ENCODE measurements at regions not wholly inside any gene's neighbourhood (a gene's known extent, or its start where the extent isn't known, plus 50 kb on each side); places are given as distances from the start of the nearest gene placed in this dataset.
A peak's percentile ranks its signal among the peaks of the same experiment; 100 is the strongest.

DNA sequence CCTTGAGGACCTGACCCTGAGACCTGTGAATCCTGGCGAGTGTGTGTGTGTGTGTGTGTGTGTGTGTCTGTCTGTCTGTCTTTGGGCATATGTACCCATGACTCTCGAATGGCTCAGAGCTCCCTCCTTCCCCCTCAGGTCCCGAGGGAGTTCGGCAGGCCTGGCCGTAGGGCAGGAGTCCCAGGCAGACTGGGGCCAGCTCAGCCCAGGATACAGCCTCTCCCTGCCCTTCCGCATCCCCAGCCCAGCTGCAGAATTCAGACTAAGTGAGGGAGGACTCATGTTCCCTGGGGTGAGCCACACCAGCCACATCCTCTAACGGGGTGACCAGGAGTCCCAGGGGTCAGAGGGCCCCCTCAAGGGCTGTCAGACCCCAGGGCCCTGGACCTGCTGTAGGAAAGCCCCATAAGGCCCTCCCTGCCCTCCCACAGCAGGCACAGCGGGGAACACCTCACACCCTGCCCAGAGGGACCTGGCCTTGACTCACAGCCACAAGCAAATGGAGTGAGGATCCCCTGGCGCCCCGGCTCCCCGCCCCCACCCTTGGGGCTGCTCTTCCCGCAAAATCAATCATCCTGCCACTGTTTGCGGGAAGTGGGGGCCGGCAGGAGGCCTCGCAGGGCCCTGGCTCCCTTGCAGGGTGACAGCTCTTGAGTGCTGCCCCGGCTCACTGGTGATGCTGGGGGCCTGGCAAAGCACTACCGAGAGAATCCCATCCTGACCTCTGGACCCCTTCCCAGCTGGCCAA, 101.7 kb upstream of the CASZ1 start:
- DNase-seq (ENCODE audit: low spot score) = peak; percentile 66

DNA sequence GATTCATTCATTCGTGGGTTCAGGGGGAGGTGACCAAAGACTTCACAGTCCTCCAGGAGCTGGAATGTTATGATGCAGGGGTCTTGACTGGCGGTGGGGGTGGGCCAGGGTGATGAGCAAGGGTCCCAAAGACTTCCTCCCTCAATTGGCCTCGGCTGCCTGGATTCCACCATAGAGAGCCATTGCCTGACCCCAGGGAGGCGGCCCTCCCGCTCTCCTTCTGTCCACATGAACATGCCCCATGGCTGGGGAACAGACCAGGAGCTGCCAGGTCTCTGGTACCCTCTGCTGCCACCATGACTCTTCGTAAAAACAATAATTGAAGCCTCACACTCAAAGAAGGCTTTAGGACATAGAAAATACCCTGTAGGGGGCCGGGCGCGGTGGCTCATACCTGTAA, 102.5 kb upstream of the CASZ1 start:
- DNase-seq (ENCODE audit: low spot score) = no peak

DNA sequence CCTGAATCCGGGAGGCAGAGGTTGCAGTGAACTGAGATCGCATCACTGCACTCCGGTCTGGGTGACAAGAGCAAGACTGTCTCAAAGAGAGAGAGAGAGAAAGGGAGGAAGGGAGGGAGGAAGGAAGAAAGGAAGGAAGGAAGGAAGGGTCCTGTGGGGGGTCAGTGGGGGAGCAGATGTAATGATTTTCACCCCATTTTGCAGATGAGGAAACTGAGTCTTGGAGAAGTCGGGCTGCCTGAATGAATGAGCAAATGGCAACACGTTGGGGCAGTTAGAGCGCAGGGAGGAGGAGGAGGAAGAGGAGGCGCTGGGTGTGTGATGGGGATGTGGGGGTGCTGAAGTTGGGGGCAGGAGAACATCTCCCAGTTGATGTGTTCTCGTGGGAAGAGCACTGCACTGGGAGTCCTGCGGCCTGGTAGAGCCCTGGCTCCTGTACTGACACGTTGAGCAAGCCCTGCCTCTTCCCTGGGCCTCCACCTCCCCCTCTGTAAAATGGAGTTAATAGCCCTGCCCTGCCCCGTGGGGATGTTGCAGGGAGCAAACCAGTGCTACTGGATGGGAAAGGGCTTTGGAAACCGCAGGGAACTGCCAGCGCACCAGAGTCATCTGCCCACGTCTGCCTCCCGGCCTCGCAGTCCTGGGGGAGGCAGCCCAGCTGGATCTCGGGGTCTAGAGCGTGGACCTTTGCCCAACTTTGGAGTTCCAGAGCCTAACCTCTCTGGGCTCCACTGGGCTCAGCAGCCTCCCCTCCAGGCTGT, 103.2 kb upstream of the CASZ1 start:
- no peak for DNase-seq (ENCODE audit: low spot score)

DNA sequence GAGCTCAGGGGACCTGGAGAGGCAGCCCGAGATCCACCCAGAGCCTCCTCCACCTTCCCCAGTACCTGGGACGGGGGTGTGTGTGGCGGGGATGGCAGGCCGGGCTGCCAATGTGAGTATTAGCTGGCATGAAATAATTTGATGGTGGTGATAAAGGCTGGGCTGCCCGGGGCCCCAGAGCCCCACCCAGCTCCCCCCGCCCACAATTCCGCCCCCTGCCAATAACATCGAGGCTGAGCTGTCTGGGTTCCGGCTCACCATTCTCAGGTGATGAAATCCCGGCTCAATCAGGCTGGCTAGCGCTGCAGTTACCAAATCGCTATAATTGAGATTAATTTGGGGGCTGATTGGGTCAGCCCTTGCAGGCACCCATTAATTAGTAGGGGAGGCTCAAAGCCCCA, 103.8 kb upstream of the CASZ1 start:
- DNase-seq (ENCODE audit: low spot score) = no peak

DNA sequence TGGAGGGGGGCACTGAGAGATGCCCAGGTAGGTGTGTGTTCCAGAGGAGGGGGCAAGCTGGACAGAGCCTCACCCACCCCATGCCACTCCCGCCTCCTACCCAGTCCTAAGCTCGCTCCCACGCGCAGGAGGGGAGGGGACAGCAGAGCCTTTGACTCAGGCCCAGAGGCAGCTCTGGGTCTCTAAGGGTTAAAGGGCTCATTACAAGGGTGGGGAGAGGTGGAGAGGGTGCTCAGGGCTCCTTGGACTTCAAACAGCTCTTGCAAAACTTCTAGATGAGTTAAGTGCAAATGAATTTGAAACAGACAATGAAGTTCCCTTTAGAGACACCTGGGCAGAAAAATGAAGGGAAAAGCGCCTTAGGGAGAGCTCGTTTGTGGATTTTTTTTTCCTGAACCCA, 104.2 kb upstream of the CASZ1 start:
- no peak for DNase-seq (ENCODE audit: low spot score)

DNA sequence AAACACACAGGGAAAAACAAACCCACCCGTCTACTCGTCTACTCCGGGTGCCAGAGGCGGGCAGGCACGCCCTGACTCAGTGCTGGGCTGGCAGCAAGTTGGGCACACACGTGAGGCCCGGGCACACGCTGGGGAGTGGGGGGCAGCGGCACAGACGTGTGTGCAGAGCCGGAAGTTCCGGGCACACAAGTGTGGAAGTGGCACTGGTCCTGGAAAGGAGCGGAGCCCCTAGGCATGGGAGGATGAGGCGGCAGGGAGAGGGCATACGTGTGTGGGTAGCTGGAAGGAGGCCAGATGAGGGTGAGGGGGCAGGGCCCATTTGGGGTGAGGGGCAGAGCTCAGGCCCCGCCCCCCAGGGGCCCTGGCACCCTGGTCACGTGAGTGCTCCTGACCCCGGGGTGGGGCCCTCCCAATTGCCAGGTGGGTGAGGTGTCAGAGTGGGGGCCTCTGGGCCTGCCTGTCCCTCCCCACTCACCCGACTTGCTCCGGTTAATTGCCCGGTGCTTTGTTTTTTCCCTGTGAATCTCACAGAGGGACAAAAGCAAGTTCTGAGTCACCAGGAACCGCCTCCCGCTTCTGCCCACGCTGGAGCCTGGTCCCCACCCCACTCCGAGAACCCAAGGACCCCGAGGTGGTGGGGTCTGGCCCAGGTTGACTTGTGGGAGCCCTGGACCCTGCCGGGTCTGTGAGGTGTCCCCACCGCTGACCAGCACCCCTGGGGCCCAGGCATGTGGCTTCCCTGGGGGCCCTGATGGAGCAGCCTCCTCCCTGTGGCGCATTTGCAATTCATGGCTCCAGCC, 104.8 kb upstream of the CASZ1 start:
- no peak for DNase-seq (ENCODE audit: low spot score)

DNA sequence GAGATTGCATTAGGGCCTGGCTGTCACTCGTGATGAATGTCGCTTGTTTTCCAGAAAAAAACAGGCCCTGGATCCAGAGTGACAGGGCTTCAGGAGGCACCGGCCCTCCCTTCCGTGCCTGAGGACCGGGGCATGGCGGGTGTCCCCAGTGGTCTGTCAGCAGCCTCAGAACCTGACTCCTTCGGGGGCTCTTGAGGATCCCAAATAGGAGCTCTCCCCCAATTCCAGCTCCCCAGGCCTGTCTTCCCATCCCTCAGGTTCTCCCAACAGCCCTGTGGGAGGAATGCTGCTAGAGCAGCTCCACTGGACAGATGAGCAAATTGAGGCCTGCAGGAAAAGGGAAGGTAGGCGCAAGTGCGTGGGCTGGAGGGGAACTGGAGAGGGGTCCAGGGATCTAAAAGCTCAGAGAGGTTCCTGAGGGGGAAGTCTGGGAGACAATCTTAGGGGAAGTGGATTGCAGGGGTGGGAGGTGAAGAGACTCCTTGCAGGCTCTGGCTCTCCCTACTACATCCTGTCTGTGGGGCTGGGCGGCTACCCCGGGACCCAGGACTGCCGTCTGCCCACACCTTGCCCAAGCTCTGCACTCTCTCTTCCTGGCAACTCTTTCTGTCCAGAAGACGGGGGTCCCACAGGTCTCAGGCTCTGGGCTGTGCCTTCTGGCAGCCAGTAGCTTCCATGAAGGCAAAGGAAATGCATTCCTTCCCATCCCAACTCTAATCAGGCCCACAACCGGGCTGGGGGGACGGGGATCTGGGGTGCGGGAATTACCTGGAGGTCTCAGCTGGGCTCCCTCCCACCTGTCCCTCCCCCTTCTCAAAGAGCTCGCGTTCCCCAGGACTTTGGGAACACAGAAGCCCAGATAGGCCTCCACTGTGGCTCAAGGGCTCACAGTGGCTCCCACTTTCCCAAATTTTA, 105.7 kb upstream of the CASZ1 start:
- DNase-seq (ENCODE audit: low spot score) = no peak

DNA sequence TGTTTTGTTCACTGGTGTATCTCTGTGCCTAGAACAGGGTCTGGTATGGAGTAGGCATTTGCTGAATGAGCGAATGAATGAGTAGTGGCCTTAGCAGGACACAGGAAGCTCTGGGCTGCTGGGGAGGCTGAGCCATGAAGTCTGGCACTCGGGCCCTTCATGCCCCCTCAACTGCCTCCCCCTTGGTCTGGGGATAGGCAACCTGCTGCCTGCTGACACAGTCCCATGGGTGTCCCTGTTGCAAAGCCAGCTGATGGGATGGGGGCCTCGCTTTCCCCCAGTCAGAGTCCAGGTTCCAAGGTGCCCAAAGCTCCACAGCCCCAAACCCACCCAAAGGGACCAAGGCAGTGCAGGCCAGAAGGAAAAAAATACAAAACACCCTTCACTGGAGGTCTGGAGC, 107.0 kb upstream of the CASZ1 start:
- no peak for DNase-seq (ENCODE audit: low spot score)

DNA sequence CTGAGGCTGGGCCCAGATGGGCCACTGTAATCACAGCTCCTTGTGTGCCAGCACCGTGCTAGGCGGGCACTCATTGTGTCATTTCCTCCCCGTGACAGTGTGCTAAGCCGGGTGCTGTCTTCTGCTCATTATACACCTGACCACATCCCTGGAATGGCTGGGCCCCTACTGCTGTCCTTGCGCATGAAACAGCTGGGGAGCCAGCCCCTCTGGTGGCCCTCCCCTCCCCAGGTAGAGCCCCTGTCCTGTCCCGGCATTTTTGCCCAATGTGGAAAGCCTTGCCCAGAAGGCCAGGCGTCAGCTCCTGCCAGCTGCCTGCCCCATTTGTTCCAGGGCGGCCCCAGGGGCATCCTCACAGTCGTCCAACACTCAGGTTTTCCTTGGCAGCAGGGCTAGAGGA, 107.4 kb upstream of the CASZ1 start:
- no peak for DNase-seq (ENCODE audit: low spot score)

DNA sequence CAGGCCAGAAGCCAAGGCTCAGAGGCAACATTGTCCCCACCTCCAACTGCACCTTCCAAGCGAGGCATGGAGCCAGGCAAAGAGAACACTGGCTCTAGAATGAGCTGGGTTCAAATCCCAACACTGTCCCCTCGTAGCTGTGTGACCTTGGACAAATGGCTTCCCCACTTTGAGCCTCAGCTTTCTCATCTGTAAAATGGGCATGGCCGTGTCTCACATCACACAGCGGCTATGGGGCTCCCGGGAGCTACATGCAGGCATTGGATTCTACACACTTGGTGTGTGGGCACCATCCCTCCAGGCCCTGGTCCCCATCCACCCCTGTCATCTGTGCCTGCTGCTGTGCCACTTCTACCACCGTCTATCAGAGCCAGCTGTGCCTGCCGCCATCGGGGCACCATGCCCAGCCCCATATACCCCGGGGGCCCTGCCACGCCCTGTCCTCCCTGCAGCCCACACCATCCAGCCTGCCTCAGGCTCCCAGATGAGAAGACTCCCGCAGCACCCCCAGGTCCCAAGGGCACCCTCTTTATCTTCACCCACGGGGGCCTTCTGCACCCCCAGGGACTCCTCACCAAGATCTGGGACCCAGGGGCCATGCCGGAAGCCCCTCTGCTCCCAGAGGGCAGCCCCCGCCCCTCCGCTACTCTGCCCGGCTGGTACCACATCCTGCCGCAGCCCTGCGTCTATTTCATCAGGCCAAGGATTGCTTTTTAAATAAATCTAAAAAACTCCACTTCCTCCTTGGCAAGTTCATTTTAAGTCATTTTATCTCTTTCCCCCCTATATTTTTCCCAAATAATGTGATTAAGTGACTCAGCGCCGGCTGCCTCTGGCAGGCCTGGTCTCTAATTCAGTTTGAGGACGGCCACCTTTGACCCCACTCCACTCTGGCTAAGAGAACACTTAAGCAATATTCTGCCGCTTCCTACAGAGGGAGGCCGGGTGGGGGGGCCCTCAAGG, 107.8 kb upstream of the TARDBP start:
- no peak for DNase-seq (ENCODE audit: low spot score)

DNA sequence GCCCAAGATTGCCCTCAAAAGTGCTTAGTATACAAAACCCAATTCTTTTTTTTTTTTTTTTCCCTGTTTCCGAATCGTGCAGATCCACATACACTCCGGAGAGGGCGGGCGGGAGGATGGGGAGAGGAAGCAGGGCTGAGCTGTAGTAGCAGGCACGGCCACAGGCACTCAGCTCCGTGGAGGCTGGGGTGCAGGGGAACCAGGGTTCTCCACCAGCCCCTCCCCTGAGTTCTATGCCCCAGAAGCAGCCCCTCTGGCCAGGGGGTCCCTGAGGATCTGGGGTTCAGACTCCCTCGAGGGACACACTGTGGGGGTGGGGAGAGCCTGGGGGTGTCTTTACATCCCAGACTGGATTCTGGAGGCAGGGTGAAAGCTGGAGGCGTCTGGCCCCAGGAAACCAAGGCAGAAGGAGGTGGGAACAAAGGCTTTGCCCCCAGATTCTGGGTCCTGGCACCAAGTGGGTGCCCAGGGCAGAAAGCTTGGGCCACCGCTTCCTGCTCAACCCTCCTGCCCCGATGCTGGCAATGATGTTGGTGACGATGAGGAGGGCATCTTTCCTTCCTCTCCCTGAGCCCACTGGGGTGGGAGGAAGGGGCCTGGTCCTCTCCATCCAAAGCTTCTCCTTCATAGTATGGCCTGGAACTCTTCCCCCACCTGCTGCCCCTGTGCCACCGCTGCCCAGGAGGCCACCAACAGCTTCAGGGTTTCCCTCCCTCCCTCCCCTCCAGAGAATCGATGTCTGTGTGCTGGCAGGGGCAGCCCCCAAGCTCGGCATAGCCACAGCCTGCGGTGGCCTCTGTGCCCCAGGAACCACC, 106.4 kb upstream of the TARDBP start:
- no peak for DNase-seq (ENCODE audit: low spot score)

DNA sequence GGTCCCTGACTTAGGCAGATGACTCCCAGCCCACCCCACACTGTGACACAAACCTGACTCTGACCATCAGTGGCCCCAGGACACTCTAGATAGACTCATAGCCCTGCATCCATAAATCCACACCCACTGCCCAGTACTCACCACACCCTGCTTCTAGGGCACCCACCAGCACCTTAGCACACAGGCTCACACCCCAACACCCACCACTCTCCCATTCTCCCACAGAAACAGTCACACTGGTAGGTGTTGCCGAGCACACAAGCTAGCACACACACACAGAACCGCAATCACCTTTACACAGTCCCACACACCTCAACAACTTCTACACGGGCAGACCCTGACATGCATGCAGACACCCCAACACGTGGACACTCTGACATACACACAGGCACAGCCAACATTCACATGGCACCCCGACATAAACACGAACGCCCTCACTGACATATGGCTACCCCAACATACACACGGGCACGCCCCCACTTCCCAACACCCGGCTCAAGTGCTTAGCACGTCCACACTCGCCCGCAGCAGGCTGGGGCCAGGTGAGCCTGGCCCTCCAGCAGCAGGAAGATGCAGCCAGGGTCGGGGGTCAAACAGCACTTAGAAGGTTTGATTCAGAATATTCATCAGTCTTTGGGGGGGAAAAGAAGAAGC, 105.5 kb upstream of the TARDBP start:
- no peak for DNase-seq (ENCODE audit: low spot score)

DNA sequence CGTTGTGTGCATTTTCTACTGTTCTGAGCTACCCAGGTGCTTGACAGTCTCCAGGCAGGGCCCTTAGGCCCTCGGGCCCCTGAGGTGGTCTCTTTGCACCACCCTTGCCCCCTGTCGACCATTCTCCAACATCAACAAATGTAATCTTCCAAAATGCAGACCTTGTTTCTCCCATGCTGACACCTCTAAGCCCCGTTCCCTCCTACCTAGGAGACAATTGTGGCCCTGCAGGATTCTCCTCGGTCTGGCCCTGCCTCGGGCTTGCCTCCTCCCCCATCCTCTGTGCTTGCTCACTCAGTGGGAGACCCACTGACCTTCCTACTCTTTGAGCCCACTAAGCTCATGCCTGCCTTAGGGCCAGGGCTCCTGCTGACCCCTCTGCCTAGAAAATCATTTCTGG, 104.2 kb upstream of the TARDBP start:
- no peak for DNase-seq (ENCODE audit: low spot score)

DNA sequence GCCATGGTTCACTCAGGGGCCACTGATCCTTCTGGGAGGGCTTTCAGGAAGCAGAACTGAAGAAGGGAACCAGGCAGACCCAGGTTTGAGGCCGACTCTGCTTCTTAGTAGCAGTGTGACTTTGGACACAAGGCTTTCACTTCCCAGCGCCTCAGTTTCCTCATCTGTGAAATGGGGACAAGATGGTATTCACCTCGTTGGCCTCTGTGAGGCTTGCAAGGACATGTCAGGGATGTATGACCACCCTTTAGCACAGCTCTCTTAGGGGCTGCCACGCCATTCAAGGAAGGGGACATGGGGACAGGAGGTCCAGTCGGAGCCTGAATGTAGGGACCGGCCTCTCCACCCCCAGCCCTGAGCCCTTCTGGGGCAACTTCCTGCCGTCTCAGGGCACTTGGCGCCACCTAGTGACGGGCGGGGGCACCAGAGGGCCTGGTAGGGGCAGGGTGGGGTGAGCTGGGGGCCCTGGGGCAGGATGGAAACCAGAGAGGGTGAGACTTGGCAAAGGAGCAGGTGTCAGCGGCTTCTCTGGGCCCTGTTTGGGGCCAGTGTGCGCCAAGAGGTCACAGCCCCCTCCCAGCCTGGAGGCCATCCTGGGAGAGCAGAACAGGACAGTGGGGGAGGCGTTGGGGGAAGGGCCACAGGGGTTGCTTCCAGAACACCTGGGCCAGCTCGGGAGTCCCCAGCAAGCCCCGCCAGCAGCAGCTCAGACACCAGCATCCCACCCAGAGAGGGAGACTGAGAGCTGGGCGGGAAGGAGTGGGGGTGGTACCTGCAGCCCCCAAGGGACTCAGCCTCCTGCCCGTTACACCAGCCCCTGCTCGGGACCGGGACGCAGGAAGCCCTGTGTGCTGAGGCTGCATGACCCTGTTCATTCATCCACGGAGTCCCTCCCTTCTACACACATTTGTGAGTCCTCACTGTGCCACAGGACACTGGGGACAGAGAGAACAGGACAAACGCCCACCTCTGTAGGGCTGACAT, 102.5 kb upstream of the TARDBP start:
- DNase-seq (ENCODE audit: low spot score) = no peak

DNA sequence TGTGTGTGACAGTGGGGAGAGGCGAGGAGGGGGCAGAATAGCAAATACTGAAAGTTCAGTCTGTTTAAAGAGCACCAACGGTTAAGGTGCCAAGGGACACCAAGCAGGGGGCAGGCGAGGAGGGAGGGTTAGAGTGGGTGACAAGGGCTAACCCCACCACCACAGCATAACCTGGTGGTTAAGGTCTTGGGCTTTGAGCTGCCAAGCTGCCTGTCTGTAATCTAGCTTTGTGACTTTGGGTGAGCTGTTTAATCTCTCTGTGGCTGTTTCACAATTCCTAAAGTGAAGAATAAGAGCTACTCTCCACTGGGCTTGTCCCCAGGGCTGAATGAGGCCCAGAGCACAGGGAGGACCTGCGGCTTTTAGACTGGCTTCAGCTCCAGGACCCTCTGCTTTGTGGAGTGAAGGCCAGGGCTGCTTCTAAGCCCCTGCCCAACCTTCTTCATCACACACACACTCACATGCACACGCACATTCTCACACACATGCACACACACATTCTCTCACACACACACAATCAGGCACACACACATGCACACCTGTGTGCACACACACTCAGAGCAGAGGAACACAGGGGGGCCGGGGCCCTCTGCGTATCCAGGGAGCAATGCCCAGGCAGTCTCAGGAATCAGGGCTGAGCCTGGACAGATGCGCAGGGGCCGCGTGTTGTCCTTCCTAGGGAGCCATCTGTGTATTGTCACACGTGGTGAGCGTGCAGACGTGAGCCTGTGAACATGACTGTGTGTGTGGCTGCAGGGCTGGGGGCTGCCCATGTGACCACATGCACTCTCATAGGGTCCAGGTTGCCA, 101.6 kb upstream of the TARDBP start:
- DNase-seq (ENCODE audit: low spot score) = no peak

DNA sequence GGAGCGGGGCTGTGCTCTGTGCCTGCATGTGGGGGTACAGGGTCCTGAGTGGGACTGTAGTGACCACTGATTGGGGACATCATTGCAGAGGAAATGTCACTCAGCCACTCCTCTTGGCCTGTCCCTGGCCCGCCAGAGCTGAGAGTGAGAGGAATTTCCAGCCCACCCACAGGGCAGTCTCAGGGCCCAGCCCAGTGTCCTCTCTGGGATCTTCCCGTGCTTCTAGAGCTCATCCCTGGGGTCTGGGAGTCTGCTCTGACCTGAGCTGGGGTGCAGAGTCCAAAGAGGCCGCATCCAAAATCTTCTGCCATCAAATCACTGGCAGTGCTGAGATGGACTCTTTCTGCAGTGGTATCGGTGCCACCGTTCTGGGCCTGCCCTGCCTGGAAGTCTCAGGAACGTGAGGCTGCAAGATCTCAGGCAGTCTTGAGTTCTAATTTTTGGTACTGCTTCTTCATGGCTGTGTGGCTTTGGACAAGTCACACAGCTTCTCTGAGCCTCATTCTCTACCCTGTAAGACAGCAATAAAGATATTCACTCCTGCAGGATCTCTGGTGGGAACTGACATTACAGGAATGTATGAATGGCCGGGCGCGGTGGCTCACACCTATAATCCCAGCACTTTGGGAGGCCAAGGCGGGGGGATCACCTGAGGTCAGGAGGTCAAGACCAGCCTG, 100.8 kb upstream of the TARDBP start:
- DNase-seq (ENCODE audit: low spot score) = no peak

DNA sequence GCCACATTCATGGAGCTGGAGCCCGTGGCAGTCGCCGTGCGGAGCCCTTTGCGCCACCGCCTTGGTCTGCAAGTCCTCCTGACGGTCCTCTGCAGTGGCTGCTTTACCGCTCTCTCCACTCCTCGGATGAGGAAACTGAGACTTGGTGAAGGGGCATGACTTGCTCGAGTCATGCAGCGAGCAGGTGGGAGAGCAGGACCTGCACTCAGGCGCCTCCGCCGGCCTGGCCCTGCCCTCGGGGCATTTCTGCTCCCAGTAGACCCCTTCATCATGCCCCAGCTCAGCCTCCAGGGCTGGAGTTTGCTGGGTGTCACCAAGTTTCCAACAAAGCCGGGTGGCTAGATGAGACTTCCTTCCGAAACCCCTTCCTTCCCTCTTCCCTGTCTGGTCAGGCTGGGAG, 100.0 kb upstream of the TARDBP start:
- no peak for DNase-seq (ENCODE audit: low spot score)
